GM18508 (cell line): ENCODE measurements at regions not wholly inside any gene's neighbourhood (a gene's known extent, or its start where the extent isn't known, plus 50 kb on each side); places are given as distances from the start of the nearest gene placed in this dataset.

Experiments
- ATAC-seq: cut with Tn5 transposase; IDR thresholded peaks from one replicate; pipeline ENCODE4 v1.9.1; 2021; ENCODE audit warnings: moderate number of reproducible peaks; ENCODE audit not compliant: insufficient read depth, unreplicated experiment

DNA sequence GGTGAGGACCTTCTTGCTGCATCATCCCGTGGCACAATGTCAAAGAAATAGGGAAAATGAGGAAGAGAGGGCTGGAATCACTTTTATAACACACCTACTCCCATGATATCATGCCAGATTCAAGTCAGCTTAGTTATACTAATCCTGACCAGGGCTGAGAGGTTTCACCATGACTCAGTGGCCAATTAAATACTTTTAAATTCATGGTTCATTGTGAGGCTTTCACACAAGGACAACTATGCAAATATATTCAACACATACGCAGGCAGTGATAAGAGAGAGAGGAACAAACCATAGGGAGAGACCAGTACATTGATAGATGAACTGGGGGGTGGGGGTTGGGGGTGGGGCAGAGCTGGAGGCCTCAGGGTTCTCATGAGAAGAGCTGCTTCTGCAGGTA is 313.1 kb downstream of the LRFN2 start:
- no peak for ATAC-seq

GRCh38 chr6:40268614-40269013 is 318.6 kb downstream of the LRFN2 start:
- no peak for ATAC-seq

GRCh38 chr6:40268166-40268565 is 319.0 kb downstream of the LRFN2 start:
- no peak for ATAC-seq

DNA sequence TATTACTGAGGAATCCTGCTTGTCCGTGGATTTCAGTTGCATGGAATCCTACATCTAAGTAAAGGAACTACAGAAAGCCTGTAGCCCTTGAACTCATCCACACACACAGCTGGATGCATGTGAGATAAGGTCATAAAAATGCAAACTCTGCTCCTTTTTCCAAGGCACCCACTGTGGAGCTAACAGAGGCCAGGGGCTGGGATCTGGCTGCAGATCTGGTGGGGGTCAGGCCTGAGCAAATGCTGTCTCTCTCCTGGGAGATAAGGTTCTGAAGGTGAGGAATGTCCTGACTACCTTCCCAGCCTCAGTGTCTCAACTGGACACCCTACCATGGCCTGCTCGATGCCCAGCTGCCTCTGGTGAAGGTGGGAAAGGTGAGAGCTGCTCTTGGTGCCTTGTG is 321.5 kb downstream of the LRFN2 start:
- no peak for ATAC-seq

- no peak for ATAC-seq
Measured at GRCh38 chr6:40263970-40264369, 323.2 kb downstream of the LRFN2 start.

DNA sequence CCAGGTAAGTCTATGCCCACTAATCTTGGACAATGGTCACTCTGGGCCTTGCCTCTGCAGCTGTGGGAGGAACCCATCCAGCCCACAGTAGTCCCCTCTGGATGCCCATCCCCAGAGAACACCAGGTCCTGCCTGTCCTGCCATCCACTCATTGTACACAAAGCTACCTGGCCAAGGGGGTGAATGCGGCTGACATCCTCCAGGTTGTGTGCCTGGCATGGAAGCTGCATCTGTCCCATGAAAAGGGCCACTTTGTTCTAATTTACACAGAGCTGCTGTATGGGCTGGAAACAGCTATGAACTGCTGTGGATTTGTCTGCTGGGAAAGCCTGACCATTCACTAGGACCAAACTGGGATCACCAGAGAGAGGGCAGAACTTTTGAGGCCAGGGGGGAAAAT is 324.8 kb downstream of the LRFN2 start:
- no peak for ATAC-seq

GRCh38 chr6:40258531-40258930 is 324.3 kb upstream of the MOCS1 start:
- ATAC-seq: no peak

GRCh38 chr6:40256831-40257230 is 322.6 kb upstream of the MOCS1 start:
- ATAC-seq: no peak

- no peak for ATAC-seq
Measured at GRCh38 chr6:40256224-40256623, 322.0 kb upstream of the MOCS1 start.

- ATAC-seq: no peak
Measured at GRCh38 chr6:40253420-40253819, 319.2 kb upstream of the MOCS1 start.

DNA sequence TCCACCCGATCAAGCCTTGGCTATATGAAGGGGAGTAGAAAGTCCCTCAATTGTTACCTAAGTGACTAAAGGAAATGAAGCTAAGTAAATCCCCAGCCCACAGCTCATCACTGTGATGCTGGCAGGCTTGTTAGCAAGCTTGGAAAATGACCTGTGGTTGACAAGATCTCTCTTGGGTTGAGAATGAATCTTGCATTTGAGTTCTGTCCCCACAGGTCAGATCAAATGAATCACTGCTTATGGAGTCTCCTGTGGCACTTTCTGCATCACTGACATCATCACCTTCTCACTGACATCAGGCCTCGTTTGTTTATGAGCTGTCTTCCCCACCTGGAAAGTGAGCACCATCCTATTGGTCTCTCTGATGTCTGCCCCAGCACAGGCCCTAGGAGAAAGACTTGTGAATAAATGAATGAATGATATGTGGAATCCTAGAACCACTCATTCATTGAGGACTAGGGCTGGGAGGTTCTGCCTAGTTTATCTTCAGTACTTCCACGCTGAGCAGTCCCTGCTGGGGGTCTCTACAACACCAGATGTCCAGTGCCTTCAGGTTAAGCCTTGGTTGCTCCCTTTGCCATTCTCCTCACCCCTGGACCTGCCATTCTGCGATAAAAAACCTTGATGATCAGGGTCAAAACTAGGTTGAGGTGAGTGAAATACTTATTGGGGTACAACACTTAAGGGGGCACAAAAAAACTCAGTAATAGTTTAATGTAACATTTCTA is 318.4 kb upstream of the MOCS1 start:
- ATAC-seq: no peak

DNA sequence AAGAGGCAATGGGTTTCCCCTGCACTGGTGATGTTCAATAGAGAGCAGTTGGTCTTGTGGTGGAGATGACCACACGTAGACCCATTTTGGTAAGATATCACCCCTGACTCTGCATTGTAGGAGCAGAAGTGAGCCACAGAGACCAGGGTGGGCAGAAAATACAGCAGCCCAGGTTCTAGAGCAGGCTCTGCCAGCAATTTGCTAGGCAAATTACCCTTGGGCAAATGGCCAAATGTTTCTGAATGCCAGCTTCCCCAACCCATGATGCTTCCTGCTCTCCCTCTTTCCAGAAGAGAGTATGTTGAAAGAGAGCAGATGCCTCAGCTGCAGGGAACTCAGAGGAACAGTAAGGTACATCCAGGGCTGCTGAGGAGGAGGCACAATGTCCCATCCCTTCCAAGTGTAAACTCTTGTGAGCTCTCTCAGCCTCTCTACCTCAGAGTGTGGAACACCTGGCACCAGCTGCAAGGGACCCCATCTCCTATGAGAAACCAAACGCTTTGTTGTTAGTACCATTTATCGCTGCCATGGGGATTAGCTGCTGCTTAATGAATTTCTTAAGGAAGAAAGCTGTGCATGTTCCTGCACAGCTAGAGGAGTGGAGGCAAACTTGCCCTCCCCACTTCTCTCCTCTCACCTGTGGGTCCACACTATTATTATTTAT is 317.5 kb upstream of the MOCS1 start:
- no peak for ATAC-seq

DNA sequence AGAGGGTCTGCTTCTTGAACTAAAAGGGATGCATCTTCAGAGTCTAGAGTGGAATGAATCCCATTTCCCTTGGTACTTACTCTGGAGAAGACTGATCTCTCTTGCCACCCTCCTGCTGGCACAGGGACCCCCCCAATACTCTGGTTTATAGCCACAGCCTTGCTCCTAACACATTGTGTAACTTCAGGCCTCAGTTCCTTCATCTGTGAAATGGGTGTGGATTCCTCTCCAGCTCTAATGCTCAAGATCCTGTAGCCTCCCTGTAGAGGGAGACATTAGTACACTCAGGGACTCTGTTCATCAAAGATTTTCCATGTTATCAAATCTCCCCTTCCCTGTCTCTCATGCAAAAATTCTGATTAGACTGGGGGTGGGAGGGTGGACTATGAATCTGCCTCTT is 315.7 kb upstream of the MOCS1 start:
- ATAC-seq: no peak

DNA sequence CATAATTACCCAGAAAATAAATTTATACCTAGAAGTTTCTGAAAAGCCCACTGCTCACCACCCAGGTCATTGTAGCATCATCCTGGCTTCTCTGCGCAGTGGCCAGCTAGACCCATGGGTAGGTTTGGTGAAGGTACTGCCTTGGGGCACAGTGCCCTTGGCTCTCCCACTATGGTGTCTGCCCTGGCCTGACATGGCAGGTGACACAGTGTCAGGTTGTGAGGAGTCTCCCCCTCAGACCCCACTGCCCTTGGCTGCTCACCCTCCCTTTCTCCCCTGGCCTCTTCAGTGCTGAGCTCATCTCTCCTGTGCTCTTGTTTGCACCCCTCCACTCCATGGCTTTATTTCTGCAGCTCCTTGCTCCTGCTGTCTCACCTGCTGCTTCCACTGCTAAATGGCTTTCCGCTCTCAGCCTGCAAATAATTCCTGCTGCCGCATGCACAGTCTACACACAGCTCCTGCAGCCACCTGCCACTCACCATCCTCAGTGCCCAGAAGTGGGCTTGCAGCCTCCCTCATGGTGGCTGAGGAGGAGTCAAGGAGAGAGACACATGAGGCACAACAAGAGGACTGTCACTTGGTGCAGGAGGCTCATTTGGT is 313.4 kb upstream of the MOCS1 start:
- no peak for ATAC-seq

GRCh38 chr6:40244699-40245098 is 310.4 kb upstream of the MOCS1 start:
- ATAC-seq: no peak

GRCh38 chr6:40232698-40233097 is 298.4 kb upstream of the MOCS1 start:
- ATAC-seq: no peak

- no peak for ATAC-seq
Measured at GRCh38 chr6:40227735-40228134, 293.5 kb upstream of the MOCS1 start.

DNA sequence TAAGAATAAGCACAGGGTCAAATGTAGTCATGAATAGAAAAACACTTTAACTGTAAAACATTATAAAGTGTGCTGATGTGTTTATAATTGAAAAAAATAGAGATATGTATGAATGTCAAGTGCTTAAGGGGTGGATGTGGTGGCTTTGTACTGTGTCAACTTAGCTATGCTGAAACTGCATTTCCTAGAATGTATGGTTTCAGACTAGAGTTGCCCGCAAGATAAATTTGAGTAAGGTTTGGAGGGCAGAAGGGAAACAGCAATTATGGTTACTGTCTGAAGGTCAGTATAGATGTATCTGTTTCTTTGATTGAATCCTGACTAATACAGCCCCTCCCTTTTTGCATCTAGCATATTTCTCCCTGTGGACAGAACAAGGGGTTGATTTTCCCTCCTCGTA is 288.1 kb upstream of the MOCS1 start:
- ATAC-seq: no peak

DNA sequence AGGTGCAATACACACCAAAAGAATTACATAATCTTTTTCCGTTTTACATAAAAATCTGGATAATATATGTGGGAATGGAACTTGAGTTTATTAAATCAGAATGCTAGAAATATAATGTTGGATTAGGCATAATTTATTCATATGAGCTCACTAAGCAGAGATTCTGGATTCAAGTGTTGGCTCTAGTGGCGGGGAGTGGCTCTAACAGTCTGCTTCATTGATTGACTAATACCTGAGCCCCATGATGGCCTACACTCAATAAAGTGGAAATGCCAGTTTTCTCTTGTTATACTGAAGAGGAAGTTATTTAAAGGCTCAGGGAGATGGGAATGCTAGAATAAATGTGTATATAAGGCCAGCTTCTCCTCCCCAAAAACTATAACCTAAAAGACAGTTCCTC is 285.5 kb upstream of the MOCS1 start:
- no peak for ATAC-seq

GRCh38 chr6:40210628-40211056 is 276.4 kb upstream of the MOCS1 start:
- ATAC-seq: no peak

DNA sequence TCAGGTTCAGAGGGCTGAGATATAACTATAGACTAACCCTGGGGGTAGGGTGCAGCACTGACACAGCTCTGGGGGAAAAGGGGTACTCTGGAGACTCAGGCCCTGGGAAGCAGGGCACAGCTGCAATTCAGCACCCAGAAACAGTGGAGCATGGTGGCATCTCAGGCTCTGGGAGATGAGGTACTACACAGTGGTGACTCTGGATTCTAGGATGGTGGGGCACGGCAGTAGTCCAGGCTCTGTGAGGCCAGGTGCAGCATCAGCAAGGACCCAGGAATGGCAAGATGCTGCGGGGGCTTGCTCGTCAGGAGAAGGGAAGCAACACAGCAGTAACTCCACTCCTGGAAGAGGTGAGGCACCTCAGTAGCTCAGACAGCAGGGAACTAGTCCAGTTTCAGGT is 271.5 kb upstream of the MOCS1 start:
- no peak for ATAC-seq

DNA sequence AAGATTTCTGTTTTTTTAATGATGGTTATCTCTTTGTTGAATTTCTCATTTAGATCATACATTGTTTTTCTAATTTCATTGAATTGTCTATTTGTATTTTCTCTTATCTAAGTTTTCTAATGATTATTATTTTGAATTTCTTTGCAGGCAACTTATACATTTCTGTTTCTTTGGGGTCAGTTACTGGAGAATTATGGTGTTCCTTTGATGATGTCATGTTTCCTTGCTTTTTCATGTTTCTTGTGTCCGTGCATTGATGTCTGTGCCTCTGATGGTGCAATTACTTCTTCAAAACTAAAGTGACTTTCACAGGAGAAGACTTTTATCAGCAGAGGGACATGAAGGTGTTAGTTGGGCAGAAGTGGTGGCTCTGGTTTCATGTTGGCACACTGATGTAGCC is 270.7 kb upstream of the MOCS1 start:
- ATAC-seq: no peak
